MG63 (cell line): ENCODE measurements at regions not wholly inside any gene's neighbourhood (a gene's known extent, or its start where the extent isn't known, plus 50 kb on each side); places are given as distances from the start of the nearest gene placed in this dataset.
"Not testable (repeated sequence)": the region's sequence is repeated elsewhere in the genome, so short reads cannot be mapped to it uniquely, and the experiment has no call there.

Source experiments
- DNase-seq: peaks from one replicate; pipeline ENCODE4 v3.0.0-alpha.2; 2020
- H3K27me3 ChIP-seq: fragments of 250-450 bp; sonication (Bioruptor Pico); 2 replicates; pipeline ENCODE4 v1.5.1; 2020; ENCODE audit warnings: mild to moderate bottlenecking, moderate library complexity
- H3K36me3 ChIP-seq: fragments of 250-450 bp; sonication (Bioruptor Pico); 2 replicates; pipeline ENCODE4 v1.5.1; 2020; ENCODE audit warnings: mild to moderate bottlenecking, moderate library complexity
- H3K4me3 ChIP-seq: fragments of 250-450 bp; sonication (Bioruptor Pico); 2 replicates; pipeline ENCODE4 v1.5.1; 2020; ENCODE audit warnings: mild to moderate bottlenecking, moderate library complexity
- H3K9me3 ChIP-seq: fragments of 250-450 bp; sonication (Bioruptor Pico); 2 replicates; pipeline ENCODE4 v1.5.1; 2020; ENCODE audit warnings: mild to moderate bottlenecking, moderate library complexity

DNA sequence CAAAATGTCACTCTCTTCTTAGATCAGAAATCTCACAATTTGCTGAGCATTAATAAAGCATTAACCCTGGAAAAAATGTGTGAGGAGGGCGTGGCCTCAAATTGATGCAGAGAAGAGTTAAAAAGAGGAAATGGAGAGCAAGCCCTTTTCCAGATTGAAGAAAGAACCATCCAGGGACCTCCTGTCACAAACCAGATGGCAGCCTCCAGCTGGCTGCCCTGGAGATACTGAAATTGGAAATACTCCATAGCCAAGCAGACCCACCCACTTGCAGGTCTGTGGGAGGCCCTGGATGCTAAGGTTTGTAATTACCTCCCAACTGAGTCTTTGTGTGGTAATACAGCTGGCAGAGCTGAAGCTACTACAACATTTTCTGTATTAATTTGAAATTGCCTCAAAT lies 214.9 kb downstream of the IL20RB start:
- Histone ChIP-seq H3K4me3 (no peak overlapping the region), H3K27me3 (no peaks in the 10 kb centered on the region), H3K36me3 (no peaks in the 10 kb centered on the region), H3K9me3 (no peaks in the 10 kb centered on the region)
- DNase-seq, result no peak

DNA sequence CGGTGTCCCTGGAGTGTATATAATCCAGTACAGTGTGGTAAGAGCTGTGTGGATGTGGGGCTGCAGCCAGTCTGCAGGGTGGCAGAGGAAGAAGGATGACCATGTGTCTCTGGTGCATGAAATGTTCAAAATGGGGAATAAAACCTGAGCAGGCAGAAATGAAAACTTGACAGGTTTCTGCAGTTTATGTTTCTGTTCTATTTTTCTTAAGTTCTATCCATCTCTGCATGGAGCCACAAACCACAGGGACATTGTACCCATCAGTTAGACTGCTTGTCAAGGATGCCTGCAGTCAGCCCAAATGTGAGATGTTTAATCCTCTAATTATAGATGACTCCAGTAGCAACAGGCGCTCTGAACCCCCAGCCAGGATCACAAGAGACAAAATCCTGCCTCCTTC lies 216.7 kb downstream of the IL20RB start:
- Histone ChIP-seq H3K27me3 (no peaks in the 10 kb centered on the region), H3K36me3 (no peaks in the 10 kb centered on the region), H3K4me3 (no peak overlapping the region), H3K9me3 (no peaks in the 10 kb centered on the region)
- no peak for DNase-seq

DNA sequence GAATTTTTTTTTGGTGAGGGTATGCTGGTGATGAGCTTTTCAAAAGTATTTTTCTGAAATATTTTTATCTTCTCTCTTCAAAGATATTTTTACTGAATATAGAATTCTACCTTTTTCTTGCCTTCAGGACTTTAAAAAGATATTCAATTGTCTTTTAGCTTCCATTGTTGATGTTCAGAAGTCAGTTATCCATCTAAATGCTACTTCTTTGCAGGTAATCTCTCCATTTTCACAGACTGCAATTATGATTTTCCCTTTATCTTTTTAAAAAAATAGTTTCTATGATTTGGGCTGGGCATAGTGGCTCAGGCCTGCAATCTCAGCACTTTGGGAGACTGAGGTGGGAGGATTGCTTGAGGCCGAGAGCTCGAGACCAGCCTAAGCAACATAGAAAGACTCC lies 222.4 kb downstream of the IL20RB start:
- no peak for DNase-seq
- Histone ChIP-seq H3K36me3 (no peaks in the 10 kb centered on the region), H3K9me3 (peaks cover 7% of the 10 kb centered on the region), H3K4me3 (no peak overlapping the region), H3K27me3 (no peaks in the 10 kb centered on the region)

DNA sequence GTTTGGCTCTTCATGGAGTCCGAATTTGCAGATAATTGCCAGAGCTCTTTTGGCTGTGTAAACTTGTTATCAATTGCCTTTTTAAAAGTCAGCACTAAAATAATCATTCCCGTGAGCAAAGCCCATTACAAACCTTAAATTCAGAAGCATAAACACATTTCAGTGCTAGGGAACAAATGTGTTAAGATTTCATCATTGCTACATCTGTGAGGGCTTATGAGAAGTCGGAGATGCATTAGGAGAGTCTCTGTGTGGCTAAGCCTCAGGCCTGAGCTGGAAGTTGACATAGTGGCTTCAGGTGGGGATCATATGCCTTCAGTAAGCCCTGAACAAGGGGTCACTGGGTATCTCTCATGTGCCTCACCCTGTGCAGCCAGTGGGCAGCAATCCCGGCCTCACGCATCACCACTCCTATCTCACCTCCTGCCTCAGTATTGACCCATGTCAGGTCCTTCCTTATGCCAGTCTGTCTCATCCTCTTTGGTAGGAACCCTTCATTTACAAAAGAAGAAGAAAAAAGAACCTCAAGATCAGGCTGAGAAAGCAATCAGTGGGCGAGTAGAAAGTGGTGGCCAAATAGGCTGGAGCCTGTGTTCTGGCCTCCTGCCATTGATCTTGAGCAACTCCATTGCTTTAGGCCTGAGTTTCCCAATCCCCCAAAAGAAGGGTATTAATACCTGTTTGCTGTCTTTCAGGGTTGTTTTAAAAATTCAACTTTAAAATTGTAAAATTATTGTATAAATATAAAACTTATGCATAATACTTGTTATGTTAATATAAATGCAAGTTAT lies 233.5 kb downstream of the IL20RB start:
- Histone ChIP-seq H3K4me3 (no peak overlapping the region), H3K9me3 (no peaks in the 10 kb centered on the region), H3K27me3 (no peaks in the 10 kb centered on the region), H3K36me3 (no peaks in the 10 kb centered on the region)
- DNase-seq, result no peak

DNA sequence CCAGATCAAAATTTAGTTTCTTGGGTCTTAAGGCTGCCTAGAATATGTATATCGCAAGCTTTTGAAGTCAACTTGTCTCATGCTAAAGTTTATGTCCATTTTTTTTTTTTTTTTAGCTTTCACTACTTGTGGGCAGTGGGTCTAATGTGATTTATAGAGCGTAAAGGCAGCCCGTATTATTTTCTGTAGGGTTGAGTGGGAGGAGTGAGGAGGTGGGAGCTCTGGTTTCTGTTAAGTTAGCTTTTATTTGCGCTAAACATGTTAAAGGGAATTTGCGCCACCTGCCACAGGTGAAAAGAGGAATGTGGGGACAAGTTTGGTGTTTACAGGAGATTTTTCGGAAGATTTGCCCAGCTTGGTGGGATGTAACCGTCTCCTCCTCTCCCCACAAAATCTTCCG lies 234.2 kb downstream of the IL20RB start:
- H3K9me3 ChIP-seq, result no peaks in the 10 kb centered on the region

DNA sequence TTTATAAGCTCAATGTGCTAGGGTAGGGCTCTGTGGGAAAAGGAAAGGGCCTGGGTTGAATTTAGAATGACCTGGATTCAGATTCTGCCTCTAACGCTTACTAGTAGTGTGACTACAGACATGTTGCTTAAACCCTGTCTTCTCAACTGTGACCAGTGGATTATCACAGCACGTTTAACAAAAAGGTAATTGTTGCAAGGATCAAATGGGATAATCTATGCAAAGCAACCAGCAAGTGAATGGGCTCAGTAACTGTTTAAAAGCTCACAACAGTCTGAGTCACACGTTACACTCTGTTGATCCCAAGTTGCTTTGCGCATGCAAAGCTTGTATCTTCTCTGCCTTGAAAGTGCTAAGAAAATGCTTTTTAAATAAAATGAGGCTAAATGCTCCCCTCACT lies 236.5 kb downstream of the IL20RB start:
- Histone ChIP-seq H3K9me3 (no peaks in the 10 kb centered on the region), H3K27me3 (no peaks in the 10 kb centered on the region), H3K4me3 (no peak overlapping the region), H3K36me3 (no peaks in the 10 kb centered on the region)
- no peak for DNase-seq

More for the DNA sequence above, 234.2 kb downstream of the IL20RB start:
- no peak overlapping the region for H3K4me3 ChIP-seq
- H3K36me3 ChIP-seq, result no peaks in the 10 kb centered on the region
- DNase-seq, result no peak
- no peaks in the 10 kb centered on the region for H3K27me3 ChIP-seq

DNA sequence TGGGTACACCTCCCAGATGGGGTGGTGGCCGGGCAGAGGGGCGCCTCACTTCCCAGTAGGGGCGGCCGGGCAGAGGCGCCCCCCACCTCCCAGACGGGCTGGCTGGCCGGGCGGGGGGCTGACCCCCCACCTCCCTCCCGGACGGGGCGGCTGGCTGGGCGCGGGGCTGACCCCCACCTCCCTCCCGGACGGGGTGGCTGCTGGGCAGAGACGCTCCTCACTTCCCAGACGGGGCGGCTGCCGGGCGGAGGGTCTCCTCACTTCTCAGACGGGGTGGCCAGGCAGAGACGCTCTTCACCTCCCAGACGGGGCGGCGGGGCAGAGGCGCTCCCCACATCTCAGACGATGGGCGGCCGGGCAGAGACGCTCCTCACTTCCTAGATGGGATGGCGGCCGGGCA lies 240.6 kb downstream of the IL20RB start:
- H3K4me3 ChIP-seq, H3K27me3 ChIP-seq, H3K36me3 ChIP-seq, H3K9me3 ChIP-seq, DNase-seq: not testable (repeated sequence)

DNA sequence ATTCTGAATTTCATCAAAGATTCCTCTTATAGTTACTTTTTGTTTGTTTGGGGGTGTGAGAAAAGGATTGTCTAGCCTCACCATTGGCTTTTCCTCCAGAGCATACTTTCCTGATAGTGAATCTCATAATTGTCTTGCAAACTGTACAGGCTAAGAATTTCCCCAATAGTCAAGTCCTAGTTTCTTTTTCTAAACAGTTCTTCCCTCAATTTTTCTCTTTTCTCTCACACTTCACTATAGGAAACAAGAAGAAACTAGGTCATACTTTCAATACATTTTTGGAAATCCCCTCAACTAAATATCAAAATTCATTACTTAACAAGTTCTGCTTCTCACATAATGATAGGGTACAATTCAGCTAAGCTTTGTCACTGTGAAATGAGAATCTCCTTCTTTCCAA lies 241.9 kb downstream of the IL20RB start:
- 0 out of 2 replicates have a peak, but pooled peaks cover 2% of the 10 kb centered on the region for H3K27me3 ChIP-seq
- H3K36me3 ChIP-seq, result no peaks in the 10 kb centered on the region
- H3K4me3 ChIP-seq, result no peak overlapping the region
- H3K9me3 ChIP-seq, result no peaks in the 10 kb centered on the region
- DNase-seq, result no peak

DNA sequence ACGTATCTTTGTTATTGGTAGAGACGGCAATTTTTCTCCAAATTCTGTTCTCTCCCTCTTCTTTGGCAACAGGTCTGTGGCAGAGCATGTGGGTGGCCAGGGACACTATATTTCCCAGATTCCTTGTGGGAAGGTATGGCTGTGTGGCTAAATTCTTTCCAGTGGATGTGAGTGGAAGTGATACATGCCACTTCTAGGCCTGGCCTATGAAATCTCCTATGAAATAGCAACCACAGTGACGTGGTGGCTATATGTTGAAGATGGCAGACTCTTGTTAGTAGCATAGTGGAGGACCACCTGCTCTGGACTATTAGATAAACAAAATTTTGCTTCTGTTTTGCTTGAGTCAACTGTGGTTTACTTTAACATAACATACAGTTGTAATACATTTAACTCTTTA lies 243.3 kb downstream of the IL20RB start:
- no peak for DNase-seq
- H3K9me3 ChIP-seq, result no peaks in the 10 kb centered on the region
- no peak overlapping the region for H3K4me3 ChIP-seq
- H3K36me3 ChIP-seq, result no peaks in the 10 kb centered on the region
- H3K27me3 ChIP-seq, result 0 out of 2 replicates have a peak, but pooled peaks cover 2% of the 10 kb centered on the region

DNA sequence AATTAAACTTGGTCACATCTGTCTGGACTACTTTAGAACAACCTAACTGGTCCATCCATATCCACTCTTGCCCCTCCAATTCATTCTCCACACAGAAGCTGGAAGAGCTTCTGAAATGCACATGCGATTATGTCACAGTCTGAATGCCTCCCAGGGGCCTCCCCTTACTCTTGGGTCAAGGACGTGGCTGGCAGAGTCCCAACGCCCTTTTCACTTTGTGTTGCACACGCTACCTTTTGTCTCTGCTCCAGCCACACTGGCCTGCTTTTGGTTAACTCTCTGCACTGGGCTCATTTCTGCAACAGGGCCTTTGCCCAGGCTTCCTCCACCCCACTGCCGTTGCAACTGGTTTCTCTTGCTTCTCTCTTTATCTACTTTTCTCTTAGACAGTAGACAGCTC lies 245.2 kb downstream of the IL20RB start:
- no peak for DNase-seq
- no peaks in the 10 kb centered on the region for H3K36me3 ChIP-seq
- H3K27me3 ChIP-seq, result 0 out of 2 replicates have a peak, but pooled peaks cover 2% of the 10 kb centered on the region
- no peak overlapping the region for H3K4me3 ChIP-seq
- H3K9me3 ChIP-seq, result no peaks in the 10 kb centered on the region

DNA sequence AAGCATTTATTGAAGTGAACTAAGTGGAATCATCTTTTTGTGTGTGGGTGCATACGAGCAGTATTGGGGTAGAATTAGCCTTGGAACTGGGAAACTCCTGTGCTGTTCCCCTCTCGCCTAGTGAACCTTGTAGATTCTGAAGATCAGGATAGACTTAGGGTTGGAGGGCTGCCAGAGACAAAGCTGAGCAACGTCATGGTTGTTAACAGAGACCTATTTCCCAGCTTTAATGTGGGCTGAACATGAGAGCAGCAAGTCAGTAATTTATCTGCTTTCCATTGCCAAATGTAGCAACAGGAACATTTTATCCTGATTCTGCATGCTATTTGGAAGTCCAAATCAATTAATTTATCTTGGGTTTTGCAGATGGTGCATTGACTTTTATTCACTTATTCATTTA lies 246.6 kb downstream of the IL20RB start:
- Histone ChIP-seq H3K36me3 (no peaks in the 10 kb centered on the region), H3K27me3 (0 out of 2 replicates have a peak, but pooled peaks cover 2% of the 10 kb centered on the region), H3K4me3 (no peak overlapping the region), H3K9me3 (no peaks in the 10 kb centered on the region)
- no peak for DNase-seq

DNA sequence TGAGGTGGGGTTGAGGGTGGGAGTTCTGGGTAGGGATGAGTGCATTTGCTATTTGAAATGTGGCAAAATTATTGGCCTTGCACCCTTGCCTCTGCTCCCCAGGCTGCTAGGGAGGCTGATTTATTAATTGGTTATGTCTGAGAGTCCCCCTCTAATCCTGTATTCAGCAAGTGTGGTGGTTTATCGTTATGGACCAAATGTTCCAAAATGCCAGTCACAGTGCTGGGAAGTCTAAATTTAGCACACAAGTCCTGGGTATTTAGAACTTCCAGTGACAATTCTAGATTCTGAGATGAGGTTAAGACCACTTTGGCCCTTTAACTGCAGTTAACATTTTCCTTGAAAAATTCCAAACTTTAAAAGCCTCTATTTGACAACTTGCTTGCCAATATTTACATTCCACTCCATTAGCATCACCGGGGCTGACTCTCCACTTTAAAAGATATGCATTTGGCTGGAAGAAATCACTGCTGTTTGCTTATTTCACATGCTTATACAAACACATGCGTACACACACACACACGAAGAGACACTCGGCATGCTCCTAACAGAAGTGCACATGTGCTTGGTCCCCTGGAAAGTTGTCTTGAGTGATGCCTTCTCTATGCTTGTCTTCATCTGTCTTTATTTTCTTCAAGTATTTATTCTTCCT lies 247.7 kb downstream of the IL20RB start:
- Histone ChIP-seq H3K27me3 (no peaks in the 10 kb centered on the region; the same call in 1 of the 2 replicates), H3K9me3 (no peaks in the 10 kb centered on the region), H3K36me3 (no peaks in the 10 kb centered on the region), H3K4me3 (no peak overlapping the region)
- DNase-seq, result peak; percentile 56

DNA sequence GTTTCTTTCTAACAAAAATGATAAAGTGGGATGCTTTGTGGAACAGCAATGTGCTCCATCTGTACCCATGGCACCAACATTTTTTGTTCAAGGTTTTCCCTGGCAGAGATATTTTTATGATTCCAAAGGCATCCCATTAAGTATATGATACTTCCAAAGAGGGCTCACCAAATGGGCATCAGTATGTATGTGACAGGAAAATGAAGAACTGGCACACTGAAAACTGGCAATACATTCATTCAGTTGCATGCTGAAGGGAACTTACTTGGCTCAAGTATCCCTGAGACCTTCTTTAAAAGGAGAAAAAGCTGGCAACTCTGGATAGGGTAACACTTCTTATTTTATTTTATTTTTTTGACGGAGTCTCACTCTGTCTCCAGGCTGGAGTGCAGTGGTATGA lies 249.8 kb downstream of the IL20RB start:
- Histone ChIP-seq H3K36me3 (no peaks in the 10 kb centered on the region), H3K9me3 (no peaks in the 10 kb centered on the region), H3K4me3 (no peak overlapping the region), H3K27me3 (peaks cover 6% of the 10 kb centered on the region)
- no peak for DNase-seq

DNA sequence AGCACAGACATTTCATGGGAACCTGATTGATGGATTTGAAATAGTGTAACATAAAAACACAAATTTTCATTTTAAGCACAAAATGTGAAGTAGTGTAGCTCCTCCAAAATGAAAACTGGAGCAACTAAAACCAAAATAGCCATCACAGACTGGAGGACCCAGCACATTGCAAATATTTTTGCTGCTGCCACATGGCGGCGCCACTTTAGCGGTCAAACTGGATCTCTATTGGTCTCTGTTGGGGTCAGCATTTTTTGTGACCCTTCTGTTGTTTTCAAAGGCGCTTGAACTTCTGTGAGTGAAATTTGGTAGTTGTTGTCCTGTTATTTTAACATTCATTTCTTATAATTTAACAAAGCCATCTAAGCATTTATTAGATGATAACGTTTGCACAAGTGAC lies 259.9 kb downstream of the IL20RB start:
- Histone ChIP-seq H3K27me3 (no peaks in the 10 kb centered on the region), H3K4me3 (no peak overlapping the region), H3K36me3 (no peaks in the 10 kb centered on the region), H3K9me3 (peaks cover 8% of the 10 kb centered on the region)
- DNase-seq, result no peak

DNA sequence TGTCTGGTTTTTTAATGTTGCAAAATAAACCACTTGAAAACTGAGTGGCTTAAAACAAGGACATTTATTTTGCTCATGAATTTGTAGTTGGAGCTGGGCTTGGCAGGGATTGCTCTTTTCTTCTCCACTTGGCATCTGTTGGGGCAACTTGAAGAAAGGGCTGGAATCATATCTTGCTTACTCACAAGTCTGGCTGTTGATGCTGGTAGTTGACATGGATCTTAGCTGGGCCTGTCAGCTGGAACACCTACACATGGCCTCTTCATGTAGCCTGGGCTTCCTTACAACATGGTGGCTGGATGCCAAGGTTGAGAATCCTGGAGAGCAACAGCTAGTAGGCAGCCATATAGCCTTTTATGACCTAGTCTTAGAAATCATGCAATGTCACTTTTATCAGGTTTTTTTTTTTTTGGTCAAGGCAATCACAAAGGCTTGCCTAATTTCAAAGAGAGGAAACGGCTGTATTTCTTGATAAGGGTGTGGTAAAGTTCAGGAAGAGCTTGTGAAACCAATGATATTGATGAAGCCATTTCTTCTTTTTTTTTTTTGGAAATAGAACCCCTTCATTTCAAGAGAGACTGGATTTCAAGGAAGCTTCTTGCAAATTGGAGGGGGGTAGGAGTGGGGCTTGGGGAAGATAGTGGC lies 262.1 kb downstream of the IL20RB start:
- H3K4me3 ChIP-seq, result no peak overlapping the region
- peak; percentile 72 for DNase-seq
- peaks cover 8% of the 10 kb centered on the region for H3K9me3 ChIP-seq
- no peaks in the 10 kb centered on the region for H3K27me3 ChIP-seq
- no peaks in the 10 kb centered on the region for H3K36me3 ChIP-seq

DNA sequence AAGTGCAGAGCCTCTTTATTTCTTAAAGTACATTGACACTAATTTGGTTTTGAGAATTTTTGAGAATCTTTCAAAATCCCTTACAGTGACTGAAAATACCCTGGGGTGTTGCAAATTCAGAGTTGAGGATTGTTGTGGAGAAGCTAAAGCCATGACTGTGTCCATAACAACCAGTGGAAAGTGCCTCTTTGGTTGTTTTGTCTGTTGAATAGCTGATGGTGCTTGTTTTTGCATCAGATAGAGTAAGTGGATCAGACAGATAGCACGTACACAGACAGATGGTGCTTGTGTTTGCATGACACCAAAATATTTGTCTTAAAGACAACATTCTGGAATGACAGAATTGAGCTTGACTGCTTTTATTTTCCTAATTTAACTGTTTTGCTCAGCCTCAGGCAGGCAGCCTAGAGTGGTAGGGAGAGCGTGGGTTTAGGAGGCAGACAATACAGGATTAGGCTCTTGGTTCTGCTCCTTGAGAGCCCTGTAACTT lies 265.0 kb downstream of the IL20RB start:
- peaks cover 6% of the 10 kb centered on the region; the same call in 1 of the 2 replicates for H3K9me3 ChIP-seq
- no peak overlapping the region for H3K4me3 ChIP-seq
- H3K36me3 ChIP-seq, result no peaks in the 10 kb centered on the region
- H3K27me3 ChIP-seq, result peaks cover 2% of the 10 kb centered on the region; the same call in 1 of the 2 replicates
- no peak for DNase-seq

DNA sequence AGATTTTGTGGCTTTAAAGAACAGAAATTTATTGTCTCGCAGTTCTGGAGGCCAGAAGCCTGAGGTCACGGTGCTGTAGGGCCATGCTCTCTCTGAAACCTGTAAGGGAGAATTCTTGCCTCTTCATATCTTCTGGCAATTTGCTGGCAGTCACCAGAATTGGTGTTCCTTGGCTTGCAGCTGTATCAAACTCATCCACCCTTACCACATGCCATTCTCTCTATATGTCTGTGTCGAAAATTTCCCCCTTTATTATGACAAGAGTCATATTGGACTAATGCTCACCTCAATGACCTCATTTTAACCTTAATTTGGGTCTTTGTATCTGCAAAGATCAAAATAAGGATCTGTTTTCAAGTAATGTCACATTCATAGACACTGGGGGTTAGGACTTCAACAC lies 266.7 kb downstream of the IL20RB start:
- Histone ChIP-seq H3K36me3 (no peaks in the 10 kb centered on the region), H3K4me3 (no peak overlapping the region), H3K9me3 (0 out of 2 replicates have a peak, but pooled peaks cover 2% of the 10 kb centered on the region), H3K27me3 (peaks cover 2% of the 10 kb centered on the region; the same call in 1 of the 2 replicates)
- DNase-seq, result no peak
